Globus pallidus (tissue), 1 donor: ENCODE measurements at regions not wholly inside any gene's neighbourhood (a gene's known extent, or its start where the extent isn't known, plus 50 kb on each side); places are given as distances from the start of the nearest gene placed in this dataset.

Experiments
- DNase-seq: peaks from one replicate; pipeline ENCODE4 v3.0.0-alpha.2; 2015; ENCODE audit warnings: low spot score

- no peak for DNase-seq
These were observed 304.4 kb downstream of the SEC14L1 start for GRCh38 chr17:77444984-77445759.

GRCh38 chr17:77445760-77446532 is 305.2 kb downstream of the SEC14L1 start:
- DNase-seq = no peak

- no peak for DNase-seq
These were observed 306.3 kb downstream of the SEC14L1 start for GRCh38 chr17:77446940-77447634.

- no peak for DNase-seq
These were observed 308.7 kb downstream of the SEC14L1 start for GRCh38 chr17:77449373-77449907.

GRCh38 chr17:77449908-77450741 is 309.4 kb downstream of the SEC14L1 start:
- peak; percentile 72 for DNase-seq

- no peak for DNase-seq
These were observed 310.0 kb downstream of the SEC14L1 start for GRCh38 chr17:77450742-77451244.

- peak; percentile 91 for DNase-seq
These were observed 310.6 kb downstream of the SEC14L1 start for GRCh38 chr17:77451245-77451893.

GRCh38 chr17:77451894-77452852 is 311.4 kb downstream of the SEC14L1 start:
- peak; percentile 70 for DNase-seq

GRCh38 chr17:77453613-77454241 is 313.0 kb downstream of the SEC14L1 start:
- DNase-seq = no peak

- no peak for DNase-seq
These were observed 313.7 kb downstream of the SEC14L1 start for GRCh38 chr17:77454242-77455095.

- no peak for DNase-seq
These were observed 314.5 kb downstream of the SEC14L1 start for GRCh38 chr17:77455111-77455890.

GRCh38 chr17:77455891-77456260 is 315.1 kb downstream of the SEC14L1 start:
- no peak for DNase-seq

- no peak for DNase-seq
These were observed 315.6 kb downstream of the SEC14L1 start for GRCh38 chr17:77456271-77456950.

- no peak for DNase-seq
These were observed 316.3 kb downstream of the SEC14L1 start for GRCh38 chr17:77456951-77457548.

- no peak for DNase-seq
These were observed 316.9 kb downstream of the SEC14L1 start for GRCh38 chr17:77457572-77458201.
